ENCODE measurements at regions not wholly inside any gene's neighbourhood (a gene's known extent, or its start where the extent isn't known, plus 50 kb on each side); places are given as distances from the start of the nearest gene placed in this dataset.

GRCh38 chr3:28115316-28115715 is 126.1 kb upstream of the CMC1 start:
- ChIA-PET POLR2A (ENCODE audit: low non-redundant PET) (no interaction called here), CTCF (no interaction called here)
- DNase-seq (ENCODE audit: low spot score), result no peak
- TF ChIP-seq, protein P1, sequence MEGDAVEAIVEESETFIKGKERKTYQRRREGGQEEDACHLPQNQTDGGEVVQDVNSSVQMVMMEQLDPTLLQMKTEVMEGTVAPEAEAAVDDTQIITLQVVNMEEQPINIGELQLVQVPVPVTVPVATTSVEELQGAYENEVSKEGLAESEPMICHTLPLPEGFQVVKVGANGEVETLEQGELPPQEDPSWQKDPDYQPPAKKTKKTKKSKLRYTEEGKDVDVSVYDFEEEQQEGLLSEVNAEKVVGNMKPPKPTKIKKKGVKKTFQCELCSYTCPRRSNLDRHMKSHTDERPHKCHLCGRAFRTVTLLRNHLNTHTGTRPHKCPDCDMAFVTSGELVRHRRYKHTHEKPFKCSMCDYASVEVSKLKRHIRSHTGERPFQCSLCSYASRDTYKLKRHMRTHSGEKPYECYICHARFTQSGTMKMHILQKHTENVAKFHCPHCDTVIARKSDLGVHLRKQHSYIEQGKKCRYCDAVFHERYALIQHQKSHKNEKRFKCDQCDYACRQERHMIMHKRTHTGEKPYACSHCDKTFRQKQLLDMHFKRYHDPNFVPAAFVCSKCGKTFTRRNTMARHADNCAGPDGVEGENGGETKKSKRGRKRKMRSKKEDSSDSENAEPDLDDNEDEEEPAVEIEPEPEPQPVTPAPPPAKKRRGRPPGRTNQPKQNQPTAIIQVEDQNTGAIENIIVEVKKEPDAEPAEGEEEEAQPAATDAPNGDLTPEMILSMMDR (conservative IDR thresholded peaks at IDR 0.05; ENCODE audit: low read depth), result no peak
- H3K27ac ChIP-seq, result no peak overlapping the region

DNA sequence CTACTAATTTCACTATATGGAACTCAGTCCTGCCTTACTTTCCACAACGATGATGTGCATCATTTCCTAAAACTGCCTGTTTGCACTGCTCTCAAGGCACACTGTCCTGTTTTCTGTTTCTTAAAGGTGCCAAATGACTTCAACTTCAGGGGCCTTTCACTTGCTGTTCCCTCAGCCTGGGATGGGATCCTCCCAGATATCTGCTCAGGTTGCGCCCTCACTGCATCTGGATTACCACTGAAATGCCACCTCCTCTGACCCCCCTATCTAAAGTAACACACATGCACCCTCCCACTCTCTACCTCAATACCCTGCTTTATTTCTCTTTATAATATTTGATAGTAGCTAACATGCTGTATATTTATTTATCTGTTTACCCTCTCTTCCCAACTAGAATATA is 123.8 kb upstream of the CMC1 start:
- ChIA-PET POLR2A (ENCODE audit: low non-redundant PET) (no interaction called here), CTCF (no interaction called here)
- H3K27ac ChIP-seq, result no peak overlapping the region
- TF ChIP-seq, protein P1 (conservative IDR thresholded peaks at IDR 0.05; ENCODE audit: low read depth), result no peak
- DNase-seq (ENCODE audit: low spot score), result no peak

DNA sequence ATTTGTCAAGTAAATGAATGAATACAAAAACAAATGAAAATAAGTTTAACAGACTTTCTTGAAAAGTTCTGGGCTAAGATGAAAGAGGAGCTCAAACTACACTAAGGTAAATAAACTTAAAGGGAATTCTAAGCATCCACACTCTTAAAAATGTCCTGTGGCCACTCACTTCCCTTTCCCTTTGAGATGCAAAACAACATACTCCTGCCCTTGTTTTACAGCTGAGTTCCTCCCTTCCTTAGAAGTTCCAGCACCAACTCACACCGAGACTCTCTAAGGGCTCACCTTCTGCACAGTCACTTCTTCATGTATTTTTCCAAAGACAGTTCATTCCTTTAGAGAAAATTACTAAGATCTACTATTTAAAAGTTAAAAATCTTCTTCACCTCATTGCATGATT is 123.3 kb upstream of the CMC1 start:
- DNase-seq (ENCODE audit: low spot score), result no peak
- ChIA-PET CTCF (no interaction called here), POLR2A (ENCODE audit: low non-redundant PET) (no interaction called here)
- no peak overlapping the region for H3K27ac ChIP-seq
- TF ChIP-seq, protein P1 (conservative IDR thresholded peaks at IDR 0.05; ENCODE audit: low read depth), result no peak

- TF ChIP-seq, protein P1 (conservative IDR thresholded peaks at IDR 0.05; ENCODE audit: low read depth), result no peak
- H3K27ac ChIP-seq, result no peak overlapping the region
- CTCF ChIA-PET, result interaction anchor here (0.6 kb wide), 1 partner anchor 38 kb away, joined by 3 read pairs; no protein-coding TSS in a partner anchor
- no peak for DNase-seq (ENCODE audit: low spot score)
- POLR2A ChIA-PET (ENCODE audit: low non-redundant PET), result no interaction called here
Measured at GRCh38 chr3:28122227-28122626, 119.2 kb upstream of the CMC1 start.

DNA sequence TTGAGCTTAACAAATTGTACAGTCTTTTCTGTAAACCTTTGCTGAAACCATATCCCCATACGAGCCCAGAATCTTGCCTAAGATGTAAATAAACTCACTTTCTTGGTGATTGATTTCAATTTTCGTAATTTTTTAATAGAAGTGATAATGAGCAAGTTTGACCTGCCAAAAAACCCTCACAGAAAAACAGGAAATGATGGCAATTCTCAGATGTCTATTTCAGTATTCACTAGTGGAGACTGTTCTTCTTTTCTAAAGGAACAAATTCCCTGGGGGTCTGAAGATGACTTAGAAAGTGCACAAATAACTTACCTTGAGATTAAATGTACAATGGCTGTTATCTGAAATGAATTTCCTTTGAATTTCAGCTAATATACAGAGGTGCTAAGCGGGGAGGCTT is 116.5 kb upstream of the CMC1 start:
- no peak overlapping the region for H3K27ac ChIP-seq
- TF ChIP-seq, protein P1 (conservative IDR thresholded peaks at IDR 0.05; ENCODE audit: low read depth), result no peak
- ChIA-PET POLR2A (ENCODE audit: low non-redundant PET) (no interaction called here), CTCF (no interaction called here)
- DNase-seq (ENCODE audit: low spot score), result no peak

- ChIA-PET POLR2A (ENCODE audit: low non-redundant PET) (no interaction called here), CTCF (no interaction called here)
- TF ChIP-seq, protein P1 (conservative IDR thresholded peaks at IDR 0.05; ENCODE audit: low read depth), result no peak
- no peak for DNase-seq (ENCODE audit: low spot score)
- H3K27ac ChIP-seq, result no peak overlapping the region
Measured at GRCh38 chr3:28125342-28125741, 116.1 kb upstream of the CMC1 start.

DNA sequence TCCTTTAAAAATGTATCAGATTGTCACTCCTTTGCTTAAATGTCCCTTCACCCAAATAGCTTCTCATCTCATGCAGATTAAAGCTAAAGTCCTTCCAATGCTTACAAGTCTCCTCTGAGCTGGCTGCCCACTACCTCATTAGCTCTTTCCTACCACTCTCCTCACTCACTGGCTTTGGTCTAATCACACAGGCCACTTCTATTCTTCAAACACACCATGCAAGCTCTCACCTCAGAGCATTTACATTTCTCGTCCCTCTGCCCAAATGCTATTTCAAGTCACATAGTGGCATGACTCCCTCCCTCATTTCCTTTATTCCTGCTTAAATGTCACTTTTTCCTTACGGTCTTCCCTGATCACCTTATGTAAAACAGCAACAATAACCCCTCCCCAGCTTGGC is 110.6 kb upstream of the CMC1 start:
- ChIA-PET POLR2A (ENCODE audit: low non-redundant PET) (no interaction called here), CTCF (no interaction called here)
- H3K27ac ChIP-seq, result no peak overlapping the region
- DNase-seq (ENCODE audit: low spot score), result no peak
- TF ChIP-seq, protein P1 (conservative IDR thresholded peaks at IDR 0.05; ENCODE audit: low read depth), result no peak

All from RWPE1 (cell line).